GM12878 (cell line): ENCODE measurements at regions not wholly inside any gene's neighbourhood (a gene's known extent, or its start where the extent isn't known, plus 50 kb on each side); places are given as distances from the start of the nearest gene placed in this dataset.

Experiments
- ATAC-seq: fragments of 200-7000 bp; cut with Tn5 transposase; 3 replicates; pipeline ENCODE4 v1.9.1; 2020; ENCODE audit warnings: mild to moderate bottlenecking, moderate library complexity
- BruUV-seq: library from RNA; stranded (reverse); fragments of 400-500 nt; replicated peaks from 2 replicates; lab custom pipeline; 2021; lab: Mats Ljungman, UMichigan
- CTCF ChIA-PET: fragments of 300-600 bp; sonication (Branson Sonifier 250); formaldehyde crosslinking; extraction: SDS; loops from one replicate; lab custom pipeline; 2021; ENCODE audit warnings: inconsistent platforms; lab: Yijun Ruan, JAX
- POLR2A ChIA-PET: fragments of 350-600 bp; formaldehyde crosslinking; extraction: SDS; loops from one replicate; lab custom pipeline; 2021; ENCODE audit warnings: inconsistent platforms; lab: Charles Lee
- RAD21 ChIA-PET: fragments of 300-600 bp; sonication (Branson Sonifier 250); formaldehyde crosslinking; loops from one replicate; lab custom pipeline; 2023; ENCODE audit warnings: antibody characterized with exemption; ENCODE audit not compliant: unreplicated experiment; lab: Charles Lee
- SMC1A ChIA-PET: fragments of 300-600 bp; sonication (Branson Sonifier 250); formaldehyde crosslinking; loops from one replicate; lab custom pipeline; 2023; ENCODE audit not compliant: unreplicated experiment, uncharacterized antibody; lab: Charles Lee
- DNase-seq: peaks from one replicate; pipeline ENCODE4 v3.0.0-alpha.2; 2011; ENCODE audit warnings: low read depth, low spot score
- FAIRE-seq: peaks from 3 replicates; lab custom pipeline; 2011; peaks lifted over from hg19 to GRCh38; lab: Jason Lieb, UNC
- H2AFZ ChIP-seq: 2 replicates; pipeline ENCODE4 v1.6.0; 2011; ENCODE audit warnings: low read depth, low read length, control low read depth; ENCODE audit not compliant: control insufficient read depth
- H3K27ac ChIP-seq: 2 replicates; pipeline ENCODE4 v1.5.1; 2011; ENCODE audit warnings: control low read depth; ENCODE audit not compliant: control insufficient read depth, insufficient read depth
- H3K27me3 ChIP-seq, 2 experiments: replicated peaks in 1 of 2; 2 replicates each; pipeline versions ENCODE4 v1.6.0 to v1.6.1; 2011; ENCODE audit warnings: low read length in 1 of 2; ENCODE audit not compliant: control insufficient read depth in 2 of 2, insufficient read depth in 2 of 2
- H3K36me3 ChIP-seq, 2 experiments: 2 replicates each; pipeline ENCODE4 v1.5.1; 2011; ENCODE audit warnings: low read length in 1 of 2; ENCODE audit not compliant: control insufficient read depth in 2 of 2, insufficient read depth in 2 of 2
- H3K4me1 ChIP-seq: 2 replicates; pipeline ENCODE4 v1.6.1; 2011; ENCODE audit warnings: mild to moderate bottlenecking, low read length, moderate library complexity, mixed read lengths; ENCODE audit not compliant: control insufficient read depth, insufficient read depth
- H3K4me2 ChIP-seq: 2 replicates; pipeline ENCODE4 v1.6.0; 2011; ENCODE audit warnings: control low read depth; ENCODE audit not compliant: control insufficient read depth, insufficient read depth
- H3K4me3 ChIP-seq: fragments of 200-600 bp; sonication (generic); 2 replicates; pipeline ENCODE4 v1.5.1; 2016
- H3K79me2 ChIP-seq: 2 replicates; pipeline ENCODE4 v1.6.0; 2011; ENCODE audit warnings: low read length; ENCODE audit not compliant: control insufficient read depth, insufficient read depth
- H3K9ac ChIP-seq: 2 replicates; pipeline ENCODE4 v1.8.0; 2011; ENCODE audit warnings: low read length, control low read depth, mixed read lengths; ENCODE audit not compliant: control insufficient read depth, insufficient read depth
- H3K9me3 ChIP-seq: replicated peaks from 3 replicates; pipeline ENCODE4 v1.5.1; 2011; ENCODE audit warnings: mild to moderate bottlenecking, low read length; ENCODE audit not compliant: control insufficient read depth, insufficient read depth
- H4K20me1 ChIP-seq: 2 replicates; pipeline ENCODE4 v1.6.0; 2011; ENCODE audit not compliant: control insufficient read depth, insufficient read depth
- BCLAF1 ChIP-seq: fragments of 450-650 bp; IDR thresholded peaks from 2 replicates; pipeline ENCODE4 v1.6.1; 2017; ENCODE audit warnings: antibody characterized with exemption, mild to moderate bottlenecking, moderate library complexity
- EP300 ChIP-seq, 2 experiments: fragments of 150-350 bp in 1 of 2; IDR thresholded peaks; 2 replicates each; pipeline ENCODE4 v1.6.1; 2011 to 2012; ENCODE audit warnings: low read depth in 2 of 2, low read length in 2 of 2, borderline replicate concordance in 1 of 2, improper control_type of control experiment in 1 of 2, inconsistent platforms in 1 of 2; ENCODE audit not compliant: control insufficient read depth in 1 of 2
- JUNB ChIP-seq: IDR thresholded peaks from 2 replicates; pipeline ENCODE4 v1.6.1; 2016; ENCODE audit warnings: antibody characterized with exemption, mild to moderate bottlenecking
- NFXL1 ChIP-seq: fragments of 450-650 bp; IDR thresholded peaks from 2 replicates; pipeline ENCODE4 v1.6.1; 2017; ENCODE audit warnings: antibody characterized with exemption, mild to moderate bottlenecking, borderline replicate concordance
- PML ChIP-seq: IDR thresholded peaks from 2 replicates; pipeline ENCODE4 v1.6.1; 2012; ENCODE audit warnings: low read length, inconsistent platforms
- RUNX3 ChIP-seq: IDR thresholded peaks from 2 replicates; pipeline ENCODE4 v1.6.1; 2012; ENCODE audit warnings: low read length, inconsistent platforms
- SMAD5 ChIP-seq: IDR thresholded peaks from 2 replicates; pipeline ENCODE4 v1.6.1; 2016; ENCODE audit warnings: antibody characterized with exemption, low read depth
- STAT3 ChIP-seq: IDR thresholded peaks from 2 replicates; pipeline ENCODE4 v1.6.1; 2011; ENCODE audit warnings: low read depth, low read length, improper control_type of control experiment
- ZBED1 ChIP-seq: IDR thresholded peaks from 2 replicates; pipeline ENCODE4 v1.6.1; 2016; ENCODE audit warnings: borderline replicate concordance
- WGBS: methylation state at CpG from one replicate; pipeline ENCODE4 v1.1.6; 2016; ENCODE audit warnings: low lambda C conversion rate; ENCODE audit not compliant: insufficient replicate concordance, insufficient coverage; ENCODE audit errors: missing lambda C conversion rate; 5-methylcytosine and 5-hydroxymethylcytosine counted together
- in situ Hi-C: fragments of 300-500 bp; cut with MboI; formaldehyde crosslinking; loops from 9 replicates; pipeline ENCODE4 v1.14.3; 2018; ENCODE audit warnings: mixed read lengths
- intact Hi-C: fragments of 100-400 bp; cut with micrococcal nuclease; formaldehyde crosslinking; loops from one replicate; pipeline ENCODE4 v1.14.2; 2022; ENCODE audit not compliant: unreplicated experiment
- TF ChIP-seq, protein P1 (sequence below): IDR thresholded peaks from 2 replicates; pipeline ENCODE4 v1.6.1; 2012; ENCODE audit warnings: low read depth, low read length, improper control_type of control experiment
- TF ChIP-seq, protein P2 (sequence below): fragments of 450-650 bp; IDR thresholded peaks from 2 replicates; pipeline ENCODE4 v1.6.1; 2017; ENCODE audit warnings: mild to moderate bottlenecking

GRCh38 chr4:32958586-32958985, 2238.4 kb downstream of the PCDH7 start (continued):
- TF ChIP-seq RUNX3 (no peak), NFXL1 (no peak)
- TF ChIP-seq, all 136 proteins: peak for 0

- ChIA-PET SMC1A (no interaction called here), POLR2A (no interaction called here), RAD21 (no interaction called here), CTCF (interaction anchor here (0.7 kb wide), 1 partner anchor 16 kb away, joined by 3 read pairs; no protein-coding TSS in a partner anchor)
- no peaks in the 10 kb centered on the region for H3K4me1 ChIP-seq
- no peak overlapping the region for H3K9ac ChIP-seq
- FAIRE-seq (no peak), DNase-seq (no peak), ATAC-seq (no peak)
- WGBS: 30% methylated on average over 2 of the region's 2 CpGs
- H3K4me3 ChIP-seq: no peak overlapping the region
- H3K27me3 ChIP-seq: no peaks in the 10 kb centered on the region
- H3K27ac ChIP-seq: no peak overlapping the region
- H4K20me1 ChIP-seq: no peaks in the 10 kb centered on the region
- H3K79me2 ChIP-seq: no peaks in the 10 kb centered on the region
- no TSS peak for BruUV-seq
- no peaks in the 10 kb centered on the region for H3K9me3 ChIP-seq
- no peak overlapping the region for H2AFZ ChIP-seq
- intact Hi-C loops: no loop called here
- TF ChIP-seq, protein P1, sequence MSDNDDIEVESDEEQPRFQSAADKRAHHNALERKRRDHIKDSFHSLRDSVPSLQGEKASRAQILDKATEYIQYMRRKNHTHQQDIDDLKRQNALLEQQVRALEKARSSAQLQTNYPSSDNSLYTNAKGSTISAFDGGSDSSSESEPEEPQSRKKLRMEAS: no peak
- no peak for TF ChIP-seq PML
- TF ChIP-seq ZBED1: no peak
- no peak for TF ChIP-seq STAT3
- no peak for TF ChIP-seq SMAD5
- TF ChIP-seq JUNB: no peak
- TF ChIP-seq BCLAF1: no peak
- no peak for TF ChIP-seq EP300 (IDR thresholded peaks at IDR 0.05; ENCODE audit: borderline replicate concordance in 1 of 2, control insufficient read depth in 1 of 2, low read depth in 2 of 2, low read length in 2 of 2)
- TF ChIP-seq, protein P2, sequence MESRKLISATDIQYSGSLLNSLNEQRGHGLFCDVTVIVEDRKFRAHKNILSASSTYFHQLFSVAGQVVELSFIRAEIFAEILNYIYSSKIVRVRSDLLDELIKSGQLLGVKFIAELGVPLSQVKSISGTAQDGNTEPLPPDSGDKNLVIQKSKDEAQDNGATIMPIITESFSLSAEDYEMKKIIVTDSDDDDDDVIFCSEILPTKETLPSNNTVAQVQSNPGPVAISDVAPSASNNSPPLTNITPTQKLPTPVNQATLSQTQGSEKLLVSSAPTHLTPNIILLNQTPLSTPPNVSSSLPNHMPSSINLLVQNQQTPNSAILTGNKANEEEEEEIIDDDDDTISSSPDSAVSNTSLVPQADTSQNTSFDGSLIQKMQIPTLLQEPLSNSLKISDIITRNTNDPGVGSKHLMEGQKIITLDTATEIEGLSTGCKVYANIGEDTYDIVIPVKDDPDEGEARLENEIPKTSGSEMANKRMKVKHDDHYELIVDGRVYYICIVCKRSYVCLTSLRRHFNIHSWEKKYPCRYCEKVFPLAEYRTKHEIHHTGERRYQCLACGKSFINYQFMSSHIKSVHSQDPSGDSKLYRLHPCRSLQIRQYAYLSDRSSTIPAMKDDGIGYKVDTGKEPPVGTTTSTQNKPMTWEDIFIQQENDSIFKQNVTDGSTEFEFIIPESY: no peak
- H3K4me2 ChIP-seq: no peak overlapping the region
- in situ Hi-C loops: no loop called here
- H3K36me3 ChIP-seq: no peaks in the 10 kb centered on the region
Observed at GRCh38 chr4:32962100-32962499, 2241.9 kb downstream of the PCDH7 start.
